Hepatic stellate cell (primary cell): ENCODE measurements at regions not wholly inside any gene's neighbourhood (a gene's known extent, or its start where the extent isn't known, plus 50 kb on each side); places are given as distances from the start of the nearest gene placed in this dataset.

Experiments
- DNase-seq: peaks from one replicate; pipeline ENCODE4 v3.0.0; 2011; ENCODE audit warnings: low spot score

- DNase-seq, result no peak
These were observed 361.0 kb upstream of the ANO3 start for GRCh38 chr11:25970726-25971508.

GRCh38 chr11:25980091-25980490 lies 351.8 kb upstream of the ANO3 start:
- DNase-seq, result no peak

DNA sequence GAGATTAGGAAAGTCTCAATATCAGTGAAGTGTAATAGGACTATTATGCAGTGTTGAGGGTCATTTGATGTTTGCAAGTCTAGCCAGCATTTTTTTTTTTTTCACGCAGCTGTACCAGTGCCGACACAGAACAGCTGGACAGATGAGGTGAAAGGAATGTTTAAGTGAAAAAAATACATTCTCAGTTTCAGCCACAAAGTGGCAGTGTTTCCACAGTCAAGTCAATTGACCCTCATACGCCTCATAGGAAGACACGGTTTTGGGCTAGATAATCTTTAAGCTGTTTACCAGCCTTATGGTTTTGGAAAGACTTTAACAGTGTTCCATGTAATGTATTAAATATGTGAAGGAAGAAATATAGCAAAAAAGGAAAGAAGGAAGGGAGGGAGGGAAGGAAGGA lies 349.9 kb upstream of the ANO3 start:
- peak; percentile 12 for DNase-seq

DNA sequence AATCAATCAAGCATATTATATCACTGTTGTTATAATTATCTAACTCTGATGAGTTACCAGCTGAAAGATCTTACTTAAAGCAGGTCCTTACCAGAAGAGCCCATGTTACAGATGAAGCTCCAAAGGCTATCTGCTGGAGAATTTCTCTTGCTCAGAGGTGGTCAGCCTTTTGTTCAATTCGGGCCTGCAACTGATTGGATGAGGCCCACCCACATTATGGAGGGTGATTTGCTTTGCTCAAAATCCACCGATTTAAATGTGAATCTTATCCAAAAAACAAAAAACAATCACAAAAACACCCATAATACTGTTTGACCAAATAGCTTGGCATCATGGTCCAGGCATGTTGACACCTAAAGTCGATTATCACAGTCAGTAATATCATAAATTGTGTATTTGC lies 348.6 kb upstream of the ANO3 start:
- DNase-seq, result no peak

DNA sequence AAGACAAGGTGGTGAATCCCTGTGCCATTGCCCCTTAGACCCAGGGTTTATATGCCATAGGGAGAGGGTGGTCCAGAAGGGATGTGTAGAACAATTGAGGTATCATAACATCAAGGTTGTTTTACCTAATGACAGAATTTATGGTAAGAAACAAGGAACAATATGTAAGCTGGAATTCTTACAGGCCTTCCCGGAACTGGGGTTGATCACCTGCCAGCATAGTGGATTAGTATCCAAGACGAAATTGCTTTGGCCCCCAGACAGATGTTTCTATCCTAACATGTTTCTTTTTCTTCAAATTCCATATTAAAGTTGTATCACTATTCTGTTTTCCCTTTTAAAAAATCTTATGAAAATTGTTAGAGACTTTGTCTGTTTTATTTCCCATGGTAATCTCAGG lies 343.8 kb upstream of the ANO3 start:
- no peak for DNase-seq

DNA sequence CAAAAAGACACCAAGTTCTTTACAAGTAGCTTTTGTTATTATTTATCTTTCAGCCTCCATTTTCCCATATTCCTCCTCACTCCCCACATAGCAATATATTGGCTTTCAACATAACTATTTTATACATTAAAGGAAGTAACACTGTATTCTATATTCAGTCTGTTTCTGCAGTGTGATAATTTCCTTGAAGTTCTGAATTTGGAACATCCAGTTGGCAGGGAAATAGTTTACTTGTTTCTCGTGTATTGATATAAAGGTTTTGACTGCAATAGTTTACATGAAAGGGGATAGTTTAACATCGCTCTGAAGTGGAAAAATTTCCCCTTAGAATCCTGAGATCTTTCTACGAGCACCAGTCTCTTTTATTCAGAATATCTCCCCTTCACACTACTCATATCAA lies 341.5 kb upstream of the ANO3 start:
- DNase-seq, result no peak

DNA sequence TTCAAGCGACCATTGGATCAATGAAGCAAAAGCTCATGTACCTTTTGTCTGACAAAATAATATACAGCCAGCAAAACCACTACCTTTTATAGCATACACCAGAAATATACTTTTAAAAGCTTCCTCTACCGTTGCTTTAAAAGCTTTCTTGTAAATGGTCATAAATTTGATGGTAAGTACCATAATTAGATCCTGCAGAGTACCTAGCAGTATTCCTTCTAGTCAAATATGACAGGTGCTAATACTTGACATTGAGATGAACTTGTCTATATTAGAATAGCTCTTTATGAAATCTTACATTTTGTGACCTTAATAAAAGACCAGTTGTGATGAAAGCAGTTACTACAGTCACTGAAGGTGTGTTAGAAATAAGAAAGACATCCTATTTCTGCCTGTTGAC lies 340.5 kb upstream of the ANO3 start:
- DNase-seq, result no peak

DNA sequence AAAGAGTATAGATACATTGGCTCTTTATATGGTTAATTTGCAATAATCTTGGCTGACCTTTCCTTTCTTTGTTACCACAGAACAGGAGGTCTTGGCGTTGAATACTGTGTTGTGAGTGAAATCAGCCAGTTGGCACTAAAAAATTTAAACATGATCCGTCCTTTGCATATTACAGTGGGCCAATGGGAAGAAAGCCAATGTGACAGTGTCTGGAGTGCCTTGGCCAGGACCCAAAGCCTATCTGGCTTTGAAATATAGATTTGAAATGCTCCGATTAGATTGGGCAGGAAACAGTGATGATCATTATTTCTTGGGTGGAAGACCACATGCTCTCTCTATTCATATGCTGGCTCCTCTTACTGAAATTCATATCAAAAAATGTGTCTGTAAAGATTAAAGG lies 339.6 kb upstream of the ANO3 start:
- no peak for DNase-seq

DNA sequence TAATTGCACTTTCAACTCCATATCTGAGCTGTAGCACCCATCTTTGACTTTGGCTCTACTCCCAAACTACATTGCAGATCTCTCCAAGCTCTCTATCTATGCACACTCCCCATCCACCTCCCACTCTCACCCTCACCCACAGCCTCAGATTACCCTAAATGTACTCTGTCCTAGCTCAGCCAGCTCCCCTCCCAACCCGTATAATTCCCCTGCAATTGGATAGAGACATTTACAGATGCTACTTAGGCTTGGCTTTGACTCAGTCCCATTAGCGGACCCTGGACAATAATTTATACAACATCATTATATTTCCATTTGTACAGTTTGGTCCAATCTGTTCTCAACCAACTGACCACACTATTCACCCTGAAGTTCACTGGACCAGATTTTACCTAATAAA lies 338.9 kb upstream of the ANO3 start:
- no peak for DNase-seq

- DNase-seq, result no peak
These were observed 320.5 kb upstream of the ANO3 start for GRCh38 chr11:26011474-26011873.

- DNase-seq, result no peak
These were observed 317.3 kb upstream of the ANO3 start for GRCh38 chr11:26014456-26015115.

GRCh38 chr11:26017322-26017860 lies 314.5 kb upstream of the ANO3 start:
- DNase-seq, result no peak

DNA sequence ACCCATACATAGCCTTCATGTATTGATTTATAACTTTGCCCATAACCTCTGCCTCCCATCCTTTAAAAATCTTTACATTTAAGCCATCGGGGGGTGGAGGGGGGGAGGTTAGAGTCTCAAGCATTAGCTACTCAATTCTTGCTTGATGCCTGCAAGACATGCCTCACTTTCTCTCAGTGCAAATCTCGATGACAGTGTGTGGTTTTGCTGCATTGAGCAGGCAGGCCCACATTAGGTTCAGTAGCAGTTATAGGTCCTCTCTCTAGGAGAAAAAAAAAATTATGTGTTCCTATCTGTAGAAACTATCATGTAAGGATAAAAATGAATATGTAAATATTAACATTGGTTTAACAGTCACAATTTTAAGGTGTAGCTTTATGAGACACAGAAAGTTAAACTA lies 314.0 kb upstream of the ANO3 start:
- no peak for DNase-seq

DNA sequence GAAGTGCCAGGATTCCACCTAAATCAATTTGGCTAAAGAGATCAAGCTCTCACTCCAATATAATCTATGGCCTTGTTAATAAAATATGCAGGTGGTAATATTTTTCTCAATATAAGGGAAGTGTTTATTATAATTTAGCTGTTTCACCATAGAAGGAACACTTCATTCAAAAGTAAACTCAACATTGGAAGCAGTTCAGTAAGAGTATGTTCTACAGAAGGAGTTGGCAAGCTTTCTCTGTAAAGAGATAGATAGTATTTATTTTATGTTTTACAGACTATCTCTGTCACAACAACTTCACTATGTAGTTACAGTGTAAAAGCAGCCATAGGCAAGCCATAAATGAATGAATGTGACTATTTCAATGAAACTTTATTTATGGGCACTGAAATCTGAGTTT lies 313.6 kb upstream of the ANO3 start:
- no peak for DNase-seq

DNA sequence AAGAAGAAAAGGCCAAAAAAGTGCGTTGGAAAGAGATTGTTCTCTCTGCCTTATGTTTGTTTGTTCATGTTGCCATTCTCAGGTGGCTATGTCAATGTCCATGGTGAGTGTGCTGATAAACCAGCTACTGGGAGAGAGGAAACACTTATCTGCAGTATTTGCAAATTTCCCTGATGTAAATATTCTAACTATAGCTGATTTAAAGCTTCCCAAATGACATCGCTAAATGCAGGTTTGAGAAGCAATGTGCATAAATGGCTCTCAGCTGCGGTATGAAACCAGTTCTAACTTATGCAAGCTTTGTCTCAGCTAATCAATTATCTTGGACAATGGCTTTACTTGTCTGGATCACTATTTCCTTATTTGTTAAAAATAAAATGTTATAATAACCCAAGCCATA lies 312.5 kb upstream of the ANO3 start:
- DNase-seq, result no peak

DNA sequence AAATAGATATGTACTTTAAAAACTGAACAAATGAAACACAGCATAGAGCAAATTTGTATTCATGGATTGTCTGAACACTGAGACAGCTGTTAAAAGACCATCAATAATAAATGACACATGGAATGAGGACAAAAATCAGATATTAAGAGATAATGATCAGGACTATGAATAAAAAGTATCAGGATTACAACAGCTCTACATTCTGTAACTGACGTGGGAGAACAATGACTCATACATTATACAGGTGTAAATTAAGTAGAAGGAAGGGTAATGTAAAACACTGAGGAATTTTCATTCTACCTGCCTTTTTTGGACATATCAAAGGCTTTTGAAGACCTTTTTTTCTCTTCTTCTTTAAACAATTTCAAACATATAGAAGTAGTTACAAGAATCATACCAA lies 310.9 kb upstream of the ANO3 start:
- DNase-seq, result no peak

DNA sequence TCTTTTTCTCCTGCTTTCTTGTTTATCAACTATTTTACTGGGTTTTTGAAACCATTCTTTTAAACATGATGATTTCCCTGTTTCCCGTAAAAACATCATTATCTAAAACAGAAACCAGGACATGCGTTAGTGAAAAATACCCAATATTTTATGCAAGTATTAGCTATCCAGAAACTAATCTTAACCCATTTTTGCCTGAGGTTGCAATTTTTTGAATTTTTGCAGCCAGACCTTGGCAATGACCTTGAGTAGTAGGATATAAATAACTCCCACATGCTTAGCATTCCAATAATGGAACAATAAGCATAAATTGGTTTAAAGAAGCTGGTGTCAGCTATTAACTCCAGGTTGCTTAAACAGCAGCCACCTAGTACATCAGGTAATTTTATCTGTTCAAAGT lies 308.9 kb upstream of the ANO3 start:
- DNase-seq, result no peak

DNA sequence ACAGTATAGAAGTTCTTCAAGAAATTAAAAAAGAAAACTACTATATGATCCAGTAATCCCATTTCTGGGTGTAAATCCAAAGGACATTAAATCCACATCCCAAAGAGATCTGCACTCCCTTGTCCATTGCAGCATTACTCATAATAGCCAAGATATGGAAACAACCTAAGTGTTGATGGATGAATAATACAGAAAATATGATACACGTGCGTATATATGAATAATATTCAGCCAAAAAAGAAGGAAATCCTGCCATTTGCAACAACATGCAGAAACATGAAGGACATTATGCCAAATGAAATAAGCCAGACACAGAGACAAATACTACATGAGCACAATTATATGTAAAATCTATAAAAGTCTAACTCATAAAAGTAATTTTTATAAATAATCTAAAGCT lies 306.3 kb upstream of the ANO3 start:
- DNase-seq, result no peak

GRCh38 chr11:26026078-26026477 lies 305.9 kb upstream of the ANO3 start:
- DNase-seq, result no peak

DNA sequence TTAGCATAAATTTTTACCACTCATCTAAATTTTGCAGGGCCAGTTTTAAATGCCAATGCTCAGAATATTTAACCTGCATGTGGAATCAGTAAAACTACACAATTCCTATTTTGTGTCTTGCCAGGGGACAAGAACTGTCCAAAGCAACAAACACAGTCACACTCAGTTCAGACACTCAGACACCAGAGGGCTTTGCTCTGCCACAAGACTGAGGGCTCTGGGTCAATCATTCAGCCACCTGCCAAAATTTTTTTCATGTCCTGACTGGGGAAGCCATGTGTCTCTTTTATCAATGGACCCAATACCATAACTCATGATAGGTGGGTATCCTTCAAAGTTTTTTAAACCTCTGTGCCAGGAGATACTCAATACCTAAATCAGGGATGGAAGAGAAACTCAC lies 304.0 kb upstream of the ANO3 start:
- no peak for DNase-seq

- peak; percentile 18 for DNase-seq
These were observed 303.5 kb upstream of the ANO3 start for GRCh38 chr11:26028393-26028911.

- DNase-seq, result no peak
These were observed 301.5 kb upstream of the ANO3 start for GRCh38 chr11:26030399-26030798.

- DNase-seq, result no peak
These were observed 299.7 kb upstream of the ANO3 start for GRCh38 chr11:26032241-26032640.

DNA sequence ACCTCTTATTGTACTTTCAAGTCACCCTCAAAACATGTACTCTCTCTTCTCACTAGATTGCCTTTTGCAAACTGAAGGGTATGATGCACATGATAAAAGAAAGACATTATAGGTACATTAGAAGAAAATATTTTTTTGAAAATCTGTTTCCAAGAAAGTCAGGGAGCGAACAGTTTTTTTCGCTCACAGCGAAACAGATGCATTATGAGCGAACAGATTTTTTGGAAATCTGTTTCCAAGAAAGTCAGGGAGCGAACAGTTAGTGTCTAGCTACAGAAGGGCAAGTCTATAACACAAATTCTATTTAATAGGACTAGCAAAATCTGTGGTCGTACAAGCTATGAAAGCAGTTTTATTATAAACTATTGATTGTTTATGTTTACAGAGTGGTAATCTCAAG lies 296.2 kb upstream of the ANO3 start:
- no peak for DNase-seq
